Transverse colon (tissue), 4 donors: ENCODE measurements at regions not wholly inside any gene's neighbourhood (a gene's known extent, or its start where the extent isn't known, plus 50 kb on each side); places are given as distances from the start of the nearest gene placed in this dataset.

Source experiments
- DNase-seq: peaks from one replicate; pipeline ENCODE4 v3.0.0-alpha.2; 2019
- H3K27ac ChIP-seq, 4 donors: fragments of 200-600 bp; sonication (generic); 2 replicates each; pipeline ENCODE4 v1.5.1; 2016 to 2018; ENCODE audit warnings: inconsistent platforms in 4 of 4
- H3K27me3 ChIP-seq: fragments of 200-600 bp; sonication (generic); 2 replicates; pipeline ENCODE4 v1.5.1; 2017; ENCODE audit warnings: inconsistent platforms
- H3K36me3 ChIP-seq, 4 donors: fragments of 200-600 bp; sonication (generic); 2 replicates each; pipeline ENCODE4 v1.5.1; 2017 to 2019; ENCODE audit warnings: inconsistent platforms in 4 of 4
- H3K4me1 ChIP-seq, 4 donors: fragments of 200-600 bp; sonication (generic); 2 replicates each; pipeline ENCODE4 v1.5.1; 2017 to 2020; ENCODE audit warnings: inconsistent platforms in 4 of 4
- H3K4me3 ChIP-seq, 4 donors: fragments of 200-600 bp; sonication (generic); 1 replicate in 1 of 4; 2 replicates in 3 of 4; pipeline versions ENCODE4 v1.5.1 to v1.6.1; 2017 to 2019; ENCODE audit warnings: inconsistent platforms in 4 of 4
- H3K9me3 ChIP-seq, 2 donors: fragments of 200-600 bp; sonication (generic); 2 replicates each; pipeline ENCODE4 v1.5.1; 2017 to 2019; ENCODE audit warnings: inconsistent platforms in 2 of 2
- CTCF ChIP-seq, 5 experiments: fragments of 200-600 bp in 3 of 5; fragments of 450-650 bp in 2 of 5; sonication (generic) in 3 of 5; IDR thresholded peaks; 1 replicate in 2 of 5; 2 replicates in 3 of 5; pipeline ENCODE4 v1.5.1; 2016 to 2017; ENCODE audit warnings: antibody characterized with exemption in 5 of 5, inconsistent platforms in 3 of 5, mild to moderate bottlenecking in 2 of 5, moderate library complexity in 1 of 5
- EP300 ChIP-seq: sonication (generic); formaldehyde crosslinking; IDR thresholded peaks from one replicate; pipeline ENCODE4 v1.6.1; 2017; ENCODE audit warnings: antibody characterized with exemption, low read depth
- POLR2A ChIP-seq: fragments of 450-650 bp; IDR thresholded peaks from one replicate; pipeline ENCODE4 v1.6.1; 2016; ENCODE audit warnings: antibody characterized with exemption, mild to moderate bottlenecking, moderate library complexity
- POLR2AphosphoS5 ChIP-seq, 3 donors: sonication (generic); formaldehyde crosslinking; IDR thresholded peaks; one replicate each; pipeline ENCODE4 v1.6.1; 2016; ENCODE audit warnings: antibody characterized with exemption in 3 of 3
- WGBS, 2 donors: methylation state at CpG; one replicate each; pipeline ENCODE4 v1.1.5; 2018; ENCODE audit warnings: low coverage in 1 of 2; 5-methylcytosine and 5-hydroxymethylcytosine counted together
- in situ Hi-C, 4 donors: fragments of 200-750 bp; cut with MboI; loops; one replicate each; pipeline versions ENCODE4 v1.15.0 to v1.15.1; 2017; ENCODE audit warnings: low sequenced_read_pairs in 3 of 4, low pct_ligation_motif_present in 1 of 4, low pct_unique_long_range_greater_than_20kb in 1 of 4
- intact Hi-C: fragments of 100-400 bp; cut with DNase I; formaldehyde crosslinking; loops from one replicate; pipeline ENCODE4 v1.15.1; 2023; ENCODE audit warnings: low total_unique reads

GRCh38 chr10:126736142-126736541 is 65.6 kb upstream of the C10orf90 start:
- WGBS, 2 donors: 82 to 86% methylated on average over 2 to 5 of the region's 5 CpGs

GRCh38 chr10:126736727-126737126 is 66.2 kb upstream of the C10orf90 start:
- Histone ChIP-seq H3K9me3 (no peaks in the 10 kb centered on the region), H3K36me3 (no peaks in the 10 kb centered on the region), H3K27me3 (no peaks in the 10 kb centered on the region), H3K27ac (no peak overlapping the region), H3K4me3 (no peak overlapping the region), H3K4me1 (no peaks in the 10 kb centered on the region)
- in situ Hi-C loops: no loop called here
- TF ChIP-seq CTCF (IDR thresholded peaks at IDR 0.05) (no peak), POLR2A (no peak), POLR2AphosphoS5 (IDR thresholded peaks at IDR 0.05) (no peak), EP300 (no peak)
- no peak for DNase-seq
- intact Hi-C loops: no loop called here
- WGBS, 2 donors: 36% methylated on average over 2 of the region's 2 CpGs; no CpG with 5 or more reads in 1 of the 2 donors

More at GRCh38 chr10:126736142-126736541, 65.6 kb upstream of the C10orf90 start:
- in situ Hi-C loops (no loop called here), intact Hi-C loops (no loop called here)
- H3K9me3 ChIP-seq: no peaks in the 10 kb centered on the region
- H3K4me1 ChIP-seq: no peaks in the 10 kb centered on the region
- no peak overlapping the region for H3K4me3 ChIP-seq
- H3K27me3 ChIP-seq: no peaks in the 10 kb centered on the region
- TF ChIP-seq CTCF (IDR thresholded peaks at IDR 0.05) (no peak), EP300 (no peak), POLR2A (no peak), POLR2AphosphoS5 (IDR thresholded peaks at IDR 0.05) (no peak)
- no peak overlapping the region for H3K27ac ChIP-seq
- no peak for DNase-seq
- H3K36me3 ChIP-seq: no peaks in the 10 kb centered on the region

GRCh38 chr10:126738001-126738400 is 67.5 kb upstream of the C10orf90 start:
- in situ Hi-C loops: no loop called here
- DNase-seq: no peak
- intact Hi-C loops: no loop called here
- Histone ChIP-seq H3K27ac (no peak overlapping the region), H3K36me3 (no peaks in the 10 kb centered on the region), H3K4me1 (no peaks in the 10 kb centered on the region), H3K4me3 (no peak overlapping the region), H3K9me3 (no peaks in the 10 kb centered on the region), H3K27me3 (no peaks in the 10 kb centered on the region)
- no peak for TF ChIP-seq EP300
- TF ChIP-seq CTCF (IDR thresholded peaks at IDR 0.05): no peak
- 75 to 89% methylated on average over 3 to 4 of the region's 4 CpGs for WGBS, 2 donors

DNA sequence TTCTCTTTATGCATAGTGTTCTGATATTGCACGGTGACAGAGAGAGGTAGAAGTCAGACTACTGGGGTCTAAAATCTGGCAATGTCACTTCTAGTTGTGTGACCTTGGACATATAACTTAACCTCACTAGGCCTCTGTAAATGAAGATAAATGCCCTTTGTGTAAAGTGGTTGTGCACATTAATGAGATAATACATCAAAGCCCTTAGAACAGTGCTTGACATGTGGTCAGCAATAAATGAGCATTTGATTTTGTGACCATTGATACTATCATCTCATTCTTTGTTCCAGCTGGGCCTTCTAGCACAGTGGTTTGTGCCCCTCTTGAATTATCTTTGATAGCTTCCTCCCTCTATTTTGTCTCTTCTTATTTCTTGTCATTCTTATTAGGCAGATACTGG is 74.1 kb upstream of the C10orf90 start:
- TF ChIP-seq CTCF (IDR thresholded peaks at IDR 0.05) (no peak), POLR2A (no peak), EP300 (no peak), POLR2AphosphoS5 (IDR thresholded peaks at IDR 0.05) (no peak)
- Histone ChIP-seq H3K9me3 (no peaks in the 10 kb centered on the region), H3K27ac (no peak overlapping the region), H3K27me3 (no peaks in the 10 kb centered on the region), H3K4me1 (no peaks in the 10 kb centered on the region), H3K4me3 (no peak overlapping the region), H3K36me3 (no peaks in the 10 kb centered on the region)
- intact Hi-C loops: loop anchor here (10.0 kb wide), 1 partner anchor 760 kb away; no protein-coding TSS in a partner anchor
- in situ Hi-C loops: no loop called here
- DNase-seq: no peak
- WGBS, 2 donors: 91% methylated on average over 1 of the region's 1 CpG; no CpG with 5 or more reads in 1 of the 2 donors
